ENCODE measurements at regions not wholly inside any gene's neighbourhood (a gene's known extent, or its start where the extent isn't known, plus 50 kb on each side); places are given as distances from the start of the nearest gene placed in this dataset.

- ChIA-PET POLR2A (no interaction called here), CTCF (no interaction called here)
- WGBS (ENCODE audit: missing lambda C conversion rate), result 20% methylated on average over 4 of the region's 4 CpGs
- Histone ChIP-seq H3K27ac (no peak overlapping the region), H3K4me2 (no peak overlapping the region), H3K9me3 (peaks cover 4% of the 10 kb centered on the region; the same call in 2 of the 3 replicates), H3K4me3 (no peak overlapping the region), H3K4me1 (no peaks in the 10 kb centered on the region)
- TF ChIP-seq PBX3 (IDR thresholded peaks at IDR 0.05) (no peak), RFX5 (IDR thresholded peaks at IDR 0.05) (no peak), SMC3 (IDR thresholded peaks at IDR 0.05) (no peak), KDM5A (IDR thresholded peaks at IDR 0.05) (no peak), KDM1A (IDR thresholded peaks at IDR 0.05; ENCODE audit: low read depth) (no peak), RAD21 (conservative IDR thresholded peaks at IDR 0.05 in 1 of 2, IDR thresholded peaks at IDR 0.05 in 1 of 2) (no peak), CBX2 (IDR thresholded peaks at IDR 0.05; ENCODE audit: borderline replicate concordance, low read depth) (no peak), JUN (IDR thresholded peaks at IDR 0.05) (no peak)
- ATAC-seq, result no peak
- no peak for DNase-seq (ENCODE audit: low read depth in 1 of 2, low spot score in 1 of 2)
- FAIRE-seq, result no peak
These were observed 399.0 kb upstream of the SLC39A10 start for GRCh38 chr2:195257979-195258378.

DNA sequence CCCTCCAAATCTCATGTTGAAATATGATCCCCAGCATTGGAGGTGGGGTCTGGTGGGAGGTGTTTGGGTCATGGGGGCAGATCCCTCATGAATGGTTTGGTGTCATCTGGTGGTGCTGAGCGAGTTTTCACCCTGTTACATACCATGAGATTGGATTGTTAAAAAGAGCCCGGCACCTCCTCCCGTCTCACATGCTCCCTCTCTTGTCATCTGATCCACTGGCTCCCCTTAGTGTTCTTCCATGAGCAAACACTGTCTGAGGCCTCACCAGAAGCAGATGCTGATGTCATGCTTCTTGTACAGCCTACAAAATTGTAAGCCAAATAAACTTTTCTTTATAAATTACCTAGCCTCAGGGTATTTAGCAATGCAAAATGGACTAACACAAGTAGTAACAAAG lies 405.0 kb upstream of the SLC39A10 start:
- 57% methylated on average over 3 of the region's 3 CpGs for WGBS (ENCODE audit: missing lambda C conversion rate)
- Histone ChIP-seq H3K9me3 (peaks cover 4% of the 10 kb centered on the region; the same call in 2 of the 3 replicates), H3K4me1 (no peaks in the 10 kb centered on the region), H3K4me2 (no peak overlapping the region), H3K4me3 (no peak overlapping the region), H3K27ac (no peak overlapping the region)
- ChIA-PET POLR2A (no interaction called here), CTCF (no interaction called here)
- no peak for DNase-seq (ENCODE audit: low read depth in 1 of 2, low spot score in 1 of 2)
- TF ChIP-seq RFX5 (IDR thresholded peaks at IDR 0.05) (no peak), KDM1A (IDR thresholded peaks at IDR 0.05; ENCODE audit: low read depth) (no peak)
- no peak for FAIRE-seq
- no peak for ATAC-seq

GRCh38 chr2:195251214-195251613 lies 405.8 kb upstream of the SLC39A10 start:
- FAIRE-seq (no peak), ATAC-seq (no peak), DNase-seq (ENCODE audit: low read depth in 1 of 2, low spot score in 1 of 2) (no peak)
- no peak for TF ChIP-seq HMGXB4 (CRISPR knock-in tag; IDR thresholded peaks at IDR 0.05; ENCODE audit: borderline replicate concordance)
- TF ChIP-seq, protein P1, sequence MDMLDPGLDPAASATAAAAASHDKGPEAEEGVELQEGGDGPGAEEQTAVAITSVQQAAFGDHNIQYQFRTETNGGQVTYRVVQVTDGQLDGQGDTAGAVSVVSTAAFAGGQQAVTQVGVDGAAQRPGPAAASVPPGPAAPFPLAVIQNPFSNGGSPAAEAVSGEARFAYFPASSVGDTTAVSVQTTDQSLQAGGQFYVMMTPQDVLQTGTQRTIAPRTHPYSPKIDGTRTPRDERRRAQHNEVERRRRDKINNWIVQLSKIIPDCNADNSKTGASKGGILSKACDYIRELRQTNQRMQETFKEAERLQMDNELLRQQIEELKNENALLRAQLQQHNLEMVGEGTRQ (IDR thresholded peaks at IDR 0.05), result no peak
- no peak for TF ChIP-seq E2F6 (IDR thresholded peaks at IDR 0.05; ENCODE audit: borderline replicate concordance, low read depth)
- TF ChIP-seq MAX (IDR thresholded peaks at IDR 0.05), result no peak
- no peak for TF ChIP-seq FOSB (CRISPR knock-in tag; IDR thresholded peaks at IDR 0.05)
- no peak for TF ChIP-seq RCOR1 (IDR thresholded peaks at IDR 0.05; ENCODE audit: low read depth, low read length)
- no peak for TF ChIP-seq EHF (CRISPR knock-in tag; IDR thresholded peaks at IDR 0.05)
- TF ChIP-seq JUN (IDR thresholded peaks at IDR 0.05), result no peak
- TF ChIP-seq, protein P2, sequence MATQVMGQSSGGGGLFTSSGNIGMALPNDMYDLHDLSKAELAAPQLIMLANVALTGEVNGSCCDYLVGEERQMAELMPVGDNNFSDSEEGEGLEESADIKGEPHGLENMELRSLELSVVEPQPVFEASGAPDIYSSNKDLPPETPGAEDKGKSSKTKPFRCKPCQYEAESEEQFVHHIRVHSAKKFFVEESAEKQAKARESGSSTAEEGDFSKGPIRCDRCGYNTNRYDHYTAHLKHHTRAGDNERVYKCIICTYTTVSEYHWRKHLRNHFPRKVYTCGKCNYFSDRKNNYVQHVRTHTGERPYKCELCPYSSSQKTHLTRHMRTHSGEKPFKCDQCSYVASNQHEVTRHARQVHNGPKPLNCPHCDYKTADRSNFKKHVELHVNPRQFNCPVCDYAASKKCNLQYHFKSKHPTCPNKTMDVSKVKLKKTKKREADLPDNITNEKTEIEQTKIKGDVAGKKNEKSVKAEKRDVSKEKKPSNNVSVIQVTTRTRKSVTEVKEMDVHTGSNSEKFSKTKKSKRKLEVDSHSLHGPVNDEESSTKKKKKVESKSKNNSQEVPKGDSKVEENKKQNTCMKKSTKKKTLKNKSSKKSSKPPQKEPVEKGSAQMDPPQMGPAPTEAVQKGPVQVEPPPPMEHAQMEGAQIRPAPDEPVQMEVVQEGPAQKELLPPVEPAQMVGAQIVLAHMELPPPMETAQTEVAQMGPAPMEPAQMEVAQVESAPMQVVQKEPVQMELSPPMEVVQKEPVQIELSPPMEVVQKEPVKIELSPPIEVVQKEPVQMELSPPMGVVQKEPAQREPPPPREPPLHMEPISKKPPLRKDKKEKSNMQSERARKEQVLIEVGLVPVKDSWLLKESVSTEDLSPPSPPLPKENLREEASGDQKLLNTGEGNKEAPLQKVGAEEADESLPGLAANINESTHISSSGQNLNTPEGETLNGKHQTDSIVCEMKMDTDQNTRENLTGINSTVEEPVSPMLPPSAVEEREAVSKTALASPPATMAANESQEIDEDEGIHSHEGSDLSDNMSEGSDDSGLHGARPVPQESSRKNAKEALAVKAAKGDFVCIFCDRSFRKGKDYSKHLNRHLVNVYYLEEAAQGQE (IDR thresholded peaks at IDR 0.05), result no peak
- no peak for TF ChIP-seq HOXB13 (CRISPR knock-in tag; IDR thresholded peaks at IDR 0.05; ENCODE audit: low read depth)
- no peak for TF ChIP-seq EHMT2 (IDR thresholded peaks at IDR 0.05; ENCODE audit: low read depth)
- TF ChIP-seq, protein P3, sequence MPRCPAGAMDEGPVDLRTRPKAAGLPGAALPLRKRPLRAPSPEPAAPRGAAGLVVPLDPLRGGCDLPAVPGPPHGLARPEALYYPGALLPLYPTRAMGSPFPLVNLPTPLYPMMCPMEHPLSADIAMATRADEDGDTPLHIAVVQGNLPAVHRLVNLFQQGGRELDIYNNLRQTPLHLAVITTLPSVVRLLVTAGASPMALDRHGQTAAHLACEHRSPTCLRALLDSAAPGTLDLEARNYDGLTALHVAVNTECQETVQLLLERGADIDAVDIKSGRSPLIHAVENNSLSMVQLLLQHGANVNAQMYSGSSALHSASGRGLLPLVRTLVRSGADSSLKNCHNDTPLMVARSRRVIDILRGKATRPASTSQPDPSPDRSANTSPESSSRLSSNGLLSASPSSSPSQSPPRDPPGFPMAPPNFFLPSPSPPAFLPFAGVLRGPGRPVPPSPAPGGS (IDR thresholded peaks at IDR 0.05), result no peak
- TF ChIP-seq PHF8 (IDR thresholded peaks at IDR 0.05; ENCODE audit: borderline replicate concordance, low read depth), result no peak
- TF ChIP-seq HDAC2 (IDR thresholded peaks at IDR 0.05), result no peak
- no peak for TF ChIP-seq GATA3 (IDR thresholded peaks at IDR 0.05; ENCODE audit: borderline replicate concordance)
- TF ChIP-seq ELK1 (IDR thresholded peaks at IDR 0.05; ENCODE audit: low read depth, low read length), result no peak
- no peak overlapping the region for H3K4me3 ChIP-seq
- ChIA-PET CTCF (no interaction called here), POLR2A (no interaction called here)
- H3K9me3 ChIP-seq, result peaks cover 4% of the 10 kb centered on the region; the same call in 2 of the 3 replicates
- no peak overlapping the region for H3K27ac ChIP-seq
- H3K4me1 ChIP-seq, result no peaks in the 10 kb centered on the region
- no peak overlapping the region for H3K4me2 ChIP-seq
